Activated CD4-positive, CD25-positive, alpha-beta regulatory T cell treated with anti-CD3 and anti-CD28 coated beads, Interleukin-2, amount 50 U/mL, for 72 hours (primary cell): ENCODE measurements at regions not wholly inside any gene's neighbourhood (a gene's known extent, or its start where the extent isn't known, plus 50 kb on each side); places are given as distances from the start of the nearest gene placed in this dataset.
A peak's percentile ranks its signal among the peaks of the same experiment; 100 is the strongest.

ENCODE experiments used
- DNase-seq: peaks from one replicate; pipeline ENCODE4 v3.0.0; 2021

DNA sequence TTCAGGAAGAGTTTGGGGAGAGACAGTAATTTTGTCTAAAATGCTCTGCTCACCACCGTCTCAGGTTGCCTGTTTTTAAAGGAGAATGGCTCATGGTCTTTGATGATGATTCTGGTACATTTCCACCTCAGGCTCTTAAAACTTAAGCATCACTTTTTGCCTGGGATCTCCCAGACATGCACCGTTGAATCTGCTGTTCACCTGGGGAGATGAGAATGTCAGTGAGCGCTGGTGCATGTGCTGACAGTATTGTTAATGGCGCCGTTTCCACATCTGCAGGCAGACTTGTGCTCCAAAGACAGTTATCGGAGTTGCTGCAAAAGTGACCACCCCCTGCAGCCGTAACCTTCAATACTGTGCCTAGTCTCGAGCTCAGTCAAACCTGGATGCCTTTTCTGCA lies 219.0 kb upstream of the TPM1 start:
- DNase-seq = no peak

GRCh38 chr15:62824111-62825015 lies 218.2 kb upstream of the TPM1 start:
- DNase-seq = no peak

GRCh38 chr15:62825191-62825590 lies 217.4 kb upstream of the TPM1 start:
- DNase-seq = no peak

DNA sequence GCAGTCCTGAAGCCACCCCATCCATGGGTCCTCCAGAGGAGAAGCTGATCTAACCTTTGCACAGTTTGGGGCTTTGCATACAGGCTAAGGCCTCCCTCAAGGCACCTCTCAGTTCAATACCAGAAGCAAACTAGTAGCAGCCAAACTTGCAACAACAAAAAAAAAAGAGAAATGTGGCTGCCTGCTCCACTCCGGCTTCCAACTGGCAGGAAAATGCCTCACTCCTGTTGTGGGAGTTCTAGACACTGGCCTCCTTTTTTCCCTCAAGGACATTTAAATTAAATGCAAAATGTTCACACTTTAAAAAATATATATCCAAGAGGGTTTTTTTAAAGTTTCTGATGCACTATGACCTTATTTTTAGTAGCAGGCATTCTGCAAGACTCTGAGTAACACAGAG lies 216.0 kb upstream of the TPM1 start:
- no peak for DNase-seq

GRCh38 chr15:62828364-62828763 lies 214.2 kb upstream of the TPM1 start:
- DNase-seq = no peak

DNA sequence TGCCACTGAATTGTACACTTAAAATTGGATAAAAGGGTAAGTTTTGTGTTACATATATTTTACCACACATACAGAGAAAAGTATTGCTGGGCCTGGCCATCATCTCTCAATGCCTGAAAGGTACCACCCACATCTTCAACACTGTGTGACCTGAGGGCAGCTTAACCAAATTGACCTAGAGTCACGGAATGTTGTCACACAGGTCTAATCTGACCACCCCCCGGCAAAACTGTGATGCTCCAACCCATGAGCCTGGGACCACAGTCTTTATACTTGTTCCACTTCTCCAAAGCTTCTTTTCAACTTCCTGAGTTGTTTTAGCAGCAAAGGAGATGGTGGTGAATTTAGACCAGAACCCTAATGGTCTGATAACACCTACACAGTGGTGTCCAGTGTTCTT lies 210.3 kb upstream of the TPM1 start:
- no peak for DNase-seq

GRCh38 chr15:62833646-62834045 lies 208.9 kb upstream of the TPM1 start:
- DNase-seq = no peak

GRCh38 chr15:62834686-62835329 lies 207.7 kb upstream of the TPM1 start:
- no peak for DNase-seq

DNA sequence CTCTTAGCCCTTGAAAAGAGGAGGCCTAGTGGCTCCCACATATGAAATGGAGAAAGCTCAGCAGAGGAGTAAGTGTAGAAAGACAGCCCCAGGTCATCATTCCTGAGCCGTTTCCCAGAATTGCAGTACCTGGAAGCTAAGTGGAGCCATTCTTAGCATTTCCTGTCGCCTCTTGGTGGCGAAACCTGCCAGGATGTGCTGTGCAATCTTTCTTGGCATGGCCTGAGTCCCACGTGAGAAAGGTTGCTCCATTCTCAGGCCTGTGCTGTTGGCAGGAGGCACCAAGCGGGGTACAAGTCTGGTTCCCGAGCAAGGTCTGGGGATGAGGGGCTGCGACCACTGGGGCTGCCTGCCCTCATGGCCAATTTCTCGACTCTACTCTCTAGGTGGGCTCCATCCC lies 207.2 kb upstream of the TPM1 start:
- DNase-seq = no peak

GRCh38 chr15:62835762-62836161 lies 206.8 kb upstream of the TPM1 start:
- DNase-seq = no peak

GRCh38 chr15:62840526-62841268 lies 201.8 kb upstream of the TPM1 start:
- DNase-seq = no peak

- no peak for DNase-seq
These were observed 201.3 kb upstream of the TPM1 start for GRCh38 chr15:62841269-62841628.

GRCh38 chr15:62841891-62842559 lies 200.5 kb upstream of the TPM1 start:
- no peak for DNase-seq

DNA sequence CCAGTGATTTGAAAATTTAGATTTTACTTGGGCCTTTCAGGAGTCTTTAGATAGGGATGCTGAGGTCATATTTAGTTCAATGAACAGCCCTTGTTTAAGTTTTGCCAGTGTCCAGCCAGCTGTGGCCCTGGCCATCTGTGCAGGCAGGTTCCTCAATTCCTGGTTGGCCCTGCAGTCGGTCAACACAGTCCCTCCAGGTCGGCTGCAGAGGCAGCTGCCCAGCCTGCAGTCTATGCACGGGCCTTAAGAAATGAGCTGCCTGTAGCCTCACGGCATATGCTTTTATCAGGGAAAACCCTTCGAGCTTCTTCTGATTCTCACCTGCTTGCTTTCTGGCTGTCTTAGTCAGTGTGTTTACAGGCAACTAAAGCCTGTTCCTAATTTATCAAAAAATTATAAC lies 199.2 kb upstream of the TPM1 start:
- DNase-seq = no peak

GRCh38 chr15:62844564-62845240 lies 197.8 kb upstream of the TPM1 start:
- DNase-seq = no peak

DNA sequence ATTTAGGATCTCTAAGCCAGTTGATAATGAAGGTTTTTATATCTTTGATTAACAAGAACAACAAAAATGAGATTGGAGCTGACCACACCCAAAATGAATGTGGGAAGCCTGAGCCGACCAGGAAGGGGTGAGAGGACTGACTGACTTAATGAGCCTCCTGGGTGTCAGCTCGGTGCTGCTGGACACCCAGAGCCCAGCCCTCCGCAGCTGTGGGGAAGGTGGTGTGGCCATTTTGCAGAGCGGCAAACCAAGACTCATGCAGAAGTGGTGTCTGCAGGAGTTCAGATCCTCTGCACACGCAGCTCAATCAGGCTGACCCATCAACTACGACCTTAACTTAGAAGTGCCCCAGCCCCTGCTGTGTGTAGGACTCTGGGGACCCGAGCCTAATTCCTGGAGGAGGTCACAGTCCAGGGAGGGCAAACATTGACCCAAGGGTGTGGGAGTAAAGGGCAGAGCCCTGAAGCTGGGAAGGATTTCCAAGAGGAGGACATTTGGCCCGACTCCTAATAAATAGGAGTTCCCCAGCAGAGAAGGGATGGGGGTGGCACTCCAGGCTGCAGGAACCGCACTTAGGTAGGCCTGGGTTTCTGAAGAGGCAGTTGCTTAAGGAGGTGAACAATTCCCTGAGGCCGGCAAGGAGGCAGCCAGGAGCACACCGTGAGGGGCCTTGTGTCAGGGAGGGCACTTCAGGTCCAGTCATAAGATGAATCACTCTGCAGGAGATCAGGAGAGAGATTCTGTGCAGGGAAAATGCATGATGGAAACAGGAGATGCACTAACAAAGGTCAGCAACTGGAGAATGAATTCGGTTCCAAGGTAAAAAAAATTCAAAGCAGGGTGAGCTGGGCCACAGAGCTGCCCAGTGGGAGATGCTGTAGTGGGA lies 197.1 kb upstream of the TPM1 start:
- DNase-seq = no peak

DNA sequence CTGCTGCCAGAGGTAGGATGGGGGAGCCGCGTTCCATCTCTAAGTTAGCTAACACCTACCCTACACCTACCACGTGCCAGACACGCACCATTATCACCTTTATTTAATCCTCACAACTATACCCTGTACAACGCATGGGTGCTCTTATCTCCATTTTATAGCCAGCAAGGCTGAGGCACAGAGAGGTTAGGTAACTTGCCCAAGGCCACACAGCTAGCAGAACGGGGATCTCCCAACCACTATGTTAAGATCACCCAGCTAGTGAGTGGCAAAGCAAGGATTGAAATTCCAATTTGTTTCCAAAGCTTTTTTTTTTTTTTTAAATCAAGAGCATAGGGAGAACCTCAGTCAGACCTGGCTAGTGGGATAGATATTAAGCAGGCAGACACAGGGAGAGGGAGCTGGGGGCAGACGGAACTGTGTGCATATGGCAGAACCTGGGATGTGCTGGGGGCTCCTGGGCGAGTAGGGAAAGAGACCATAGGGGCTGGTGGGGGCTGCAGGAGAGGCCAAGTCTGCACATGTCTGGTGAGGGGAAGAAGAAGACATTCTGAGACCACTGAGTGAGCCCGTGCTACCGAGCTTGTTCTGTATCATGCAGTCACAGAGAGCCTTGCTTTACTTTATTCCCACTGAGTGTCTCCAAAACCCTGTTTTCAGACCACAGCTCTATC lies 196.3 kb upstream of the TPM1 start:
- no peak for DNase-seq

DNA sequence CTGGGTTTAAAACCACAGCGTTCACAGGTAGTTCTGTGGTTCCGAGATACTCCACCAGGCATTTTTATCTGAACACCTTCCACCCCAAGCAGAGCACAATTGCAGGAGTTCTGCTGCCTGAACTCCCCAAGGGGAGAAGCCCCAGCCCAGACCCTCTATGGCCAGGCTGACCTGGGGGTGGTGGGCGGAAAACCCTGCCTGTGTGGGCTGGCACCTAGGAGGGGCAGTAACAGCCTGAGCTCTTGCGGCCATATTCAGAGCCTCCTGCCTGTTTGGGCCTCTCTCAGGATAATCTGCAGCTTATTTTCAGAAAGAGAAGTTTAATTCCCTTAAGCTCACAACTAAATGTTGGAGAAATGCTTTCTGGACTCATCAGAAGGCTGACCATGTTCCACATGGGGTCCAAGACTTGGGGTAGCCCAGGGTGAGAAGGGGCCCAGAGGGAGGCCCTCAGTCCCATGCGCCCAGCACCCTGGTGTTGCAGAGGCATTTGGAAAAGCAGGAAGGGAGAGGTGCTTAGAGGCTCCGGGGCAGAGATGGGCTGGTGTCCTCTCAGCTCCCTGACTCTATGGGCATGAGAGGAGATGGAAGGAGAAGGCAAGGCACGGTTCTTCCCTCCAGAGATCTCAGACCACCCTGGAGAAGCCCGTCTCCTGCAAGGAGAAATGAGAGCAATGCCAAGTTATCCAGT lies 195.6 kb upstream of the TPM1 start:
- no peak for DNase-seq

DNA sequence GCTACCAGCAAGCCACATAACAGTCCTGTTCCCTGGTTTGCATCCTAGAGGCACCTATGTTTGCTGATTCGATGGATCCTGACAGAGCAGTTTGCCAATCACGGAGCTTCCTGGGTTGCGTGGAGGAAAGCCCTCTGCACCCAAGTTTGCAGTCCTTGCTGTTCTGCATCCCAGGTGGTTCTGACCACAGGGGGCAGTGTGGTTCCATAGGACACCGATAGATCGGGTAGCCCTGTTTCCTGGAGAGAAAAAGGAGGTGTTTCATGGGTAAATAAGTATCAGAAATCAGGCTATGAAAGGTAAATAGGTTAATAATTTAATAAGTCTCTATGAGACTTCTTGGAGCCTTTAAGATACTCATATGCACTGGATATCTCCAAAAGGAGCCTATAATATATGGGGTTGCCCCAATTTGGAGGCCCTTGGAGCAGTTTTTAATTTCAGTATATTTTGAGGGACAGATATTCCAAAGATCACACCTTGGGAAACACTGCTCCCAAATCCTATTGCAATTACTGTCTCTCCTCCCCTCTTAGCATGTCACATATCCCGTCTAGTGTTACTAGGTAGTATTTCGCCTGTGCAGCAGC lies 194.6 kb upstream of the TPM1 start:
- DNase-seq = peak; percentile 40

DNA sequence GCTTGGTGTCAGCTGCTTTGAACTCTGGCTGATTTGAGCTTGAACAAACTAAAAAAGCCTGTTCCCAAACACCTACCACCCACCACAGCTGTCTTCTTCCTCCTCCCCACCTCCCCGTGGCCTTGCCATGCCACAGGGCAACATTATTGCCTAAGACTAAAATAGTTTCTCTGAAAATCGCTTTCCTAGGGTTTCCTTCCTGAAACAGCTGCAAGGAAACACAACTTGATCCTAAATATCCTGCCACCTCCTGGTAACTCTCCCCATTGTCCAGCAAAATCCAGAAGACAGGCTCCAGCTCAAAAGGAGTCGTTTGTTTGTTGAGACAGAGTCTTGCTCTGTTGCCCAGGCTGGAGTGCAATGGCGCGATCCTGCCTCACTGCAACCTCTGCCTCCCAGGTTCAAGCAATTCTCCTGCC lies 193.9 kb upstream of the TPM1 start:
- no peak for DNase-seq
